ENCODE measurements at regions not wholly inside any gene's neighbourhood (a gene's known extent, or its start where the extent isn't known, plus 50 kb on each side); places are given as distances from the start of the nearest gene placed in this dataset.
"Not testable (repeated sequence)": the region's sequence is repeated elsewhere in the genome, so short reads cannot be mapped to it uniquely, and the experiment has no call there.

- not testable (repeated sequence) for DNase-seq (ENCODE audit: low read depth in 3 of 3)
Observed at GRCh38 chr7:97928844-97929243, 56.6 kb upstream of the ASNS start.

DNA sequence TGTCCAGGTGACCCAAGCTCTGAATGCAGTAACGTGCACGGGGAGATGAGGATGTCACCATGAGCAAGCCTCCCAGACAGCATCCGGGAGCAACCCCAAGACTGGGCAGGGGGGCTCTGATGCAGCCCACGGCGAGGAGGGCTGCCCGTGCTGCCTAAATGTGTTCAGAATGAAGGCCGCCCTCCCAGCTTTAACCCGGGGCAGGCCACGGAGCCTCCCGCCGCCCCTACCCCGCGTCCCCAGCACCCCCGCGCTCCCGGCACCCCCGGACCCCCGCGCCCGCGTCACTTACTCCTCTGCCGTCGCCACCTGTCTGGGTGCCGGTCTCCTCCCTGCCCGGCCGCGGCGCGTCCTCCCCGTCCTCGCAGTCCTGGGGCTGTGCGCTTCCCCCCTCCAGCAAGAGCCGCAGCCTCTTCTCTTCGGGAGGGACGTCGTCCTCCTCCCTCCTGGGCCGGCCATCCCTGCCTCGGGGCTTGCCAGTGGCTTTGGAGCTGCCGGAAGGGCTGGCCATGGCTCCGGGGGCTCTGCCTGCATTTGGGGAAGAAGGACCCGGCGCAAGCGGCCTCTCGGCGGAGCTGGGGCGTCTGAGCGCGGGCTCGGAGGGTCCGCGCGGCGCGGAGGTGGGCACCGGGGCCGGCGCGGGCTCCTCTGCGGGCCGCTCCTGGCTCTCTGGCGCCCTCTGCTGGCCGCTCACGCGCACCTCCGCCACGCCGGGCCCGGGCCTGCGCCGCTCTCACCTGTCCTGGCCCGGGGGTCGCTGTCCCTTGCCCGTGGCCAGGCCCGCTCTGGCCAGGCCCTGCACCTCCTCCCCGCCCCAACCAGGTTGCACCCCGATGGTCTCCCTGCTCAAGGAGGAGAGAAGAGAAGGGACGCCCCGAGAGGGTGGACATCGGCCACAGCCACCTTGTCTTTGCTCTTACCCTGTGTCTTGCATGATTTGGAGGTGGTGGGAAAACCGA is 55.9 kb upstream of the ASNS start:
- peak; percentile 36 to 67 (median 53) for DNase-seq (ENCODE audit: low read depth in 3 of 3)

Measured in stimulated activated CD4-positive, alpha-beta T cell treated with anti-CD3 and anti-CD28 coated beads, TNF-alpha, amount 100 ng/mL, for 24 hours (primary cell).